ENCODE measurements at regions not wholly inside any gene's neighbourhood (a gene's known extent, or its start where the extent isn't known, plus 50 kb on each side); places are given as distances from the start of the nearest gene placed in this dataset.

DNA sequence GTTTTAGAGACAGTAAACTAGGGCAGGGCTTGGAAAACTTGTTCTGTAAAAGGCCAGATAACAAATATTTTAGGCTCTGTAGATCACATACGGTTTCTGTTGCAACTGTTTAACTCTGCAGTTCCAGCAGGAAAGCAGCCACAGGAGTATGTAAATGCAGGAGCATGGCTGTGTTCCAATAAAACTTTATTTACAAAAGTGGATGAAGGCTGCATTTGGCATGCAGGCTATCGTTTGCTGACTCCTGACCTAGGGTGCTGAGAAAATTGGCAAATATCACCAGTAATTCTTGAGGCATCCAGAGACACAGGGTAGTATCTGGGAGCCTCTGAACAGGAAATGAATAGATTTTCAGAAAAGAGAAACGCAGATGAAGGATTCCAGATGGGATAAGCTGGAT lies 274.0 kb downstream of the MAF start:
- Histone ChIP-seq H2AFZ (ENCODE audit: control insufficient read depth, low read length) (no peak overlapping the region), H3K4me2 (ENCODE audit: control insufficient read depth, extremely low read depth, insufficient read depth, low read depth, low read length) (no peak overlapping the region), H3K27ac (ENCODE audit: control insufficient read depth, insufficient read depth, low read length) (no peak overlapping the region), H3K9me1 (ENCODE audit: control insufficient read depth, extremely low read depth, insufficient read depth, low read length) (no peaks in the 10 kb centered on the region), H3K4me3 (ENCODE audit: control insufficient read depth in 2 of 3, extremely low read depth in 1 of 3, insufficient read depth in 2 of 3, low read depth in 1 of 3, low read length in 3 of 3) (no peak overlapping the region), H3K79me2 (ENCODE audit: control insufficient read depth, insufficient read depth, low read length) (no peaks in the 10 kb centered on the region), H3K9ac (ENCODE audit: control insufficient read depth, extremely low read depth, insufficient read depth, low read length) (no peak overlapping the region), H3K4me1 (ENCODE audit: control insufficient read depth, extremely low read depth, insufficient read depth, low read length) (no peaks in the 10 kb centered on the region), H3K36me3 (ENCODE audit: control insufficient read depth in 2 of 2, extremely low read depth in 1 of 2, insufficient read depth in 2 of 2, low read length in 2 of 2) (no peaks in the 10 kb centered on the region), H3K27me3 (ENCODE audit: control insufficient read depth, extremely low read depth, insufficient read depth, low read length) (peaks cover 12% of the 10 kb centered on the region), H3K9me3 (ENCODE audit: control insufficient read depth, low read depth, low read length) (no peaks in the 10 kb centered on the region), H4K20me1 (ENCODE audit: control insufficient read depth, extremely low read depth, insufficient read depth, low read length) (no peaks in the 10 kb centered on the region)
- FAIRE-seq = no peak
- TF ChIP-seq EZH2 (IDR thresholded peaks at IDR 0.05; ENCODE audit: low read length) (no peak), CTCF (optimal IDR thresholded peaks at IDR 0.05 in 1 of 3, IDR thresholded peaks at IDR 0.05 in 1 of 3, conservative IDR thresholded peaks at IDR 0.05 in 1 of 3; ENCODE audit: extremely low read depth in 1 of 3, insufficient read depth in 2 of 3, low read length in 3 of 3) (no peak)
- no peak for DNase-seq (ENCODE audit: low read depth, low spot score)
- dilution Hi-C loops (cut with MboI; ENCODE audit: extremely low pct_ligation_motif_present, low sequenced_read_pairs) = no loop called here

DNA sequence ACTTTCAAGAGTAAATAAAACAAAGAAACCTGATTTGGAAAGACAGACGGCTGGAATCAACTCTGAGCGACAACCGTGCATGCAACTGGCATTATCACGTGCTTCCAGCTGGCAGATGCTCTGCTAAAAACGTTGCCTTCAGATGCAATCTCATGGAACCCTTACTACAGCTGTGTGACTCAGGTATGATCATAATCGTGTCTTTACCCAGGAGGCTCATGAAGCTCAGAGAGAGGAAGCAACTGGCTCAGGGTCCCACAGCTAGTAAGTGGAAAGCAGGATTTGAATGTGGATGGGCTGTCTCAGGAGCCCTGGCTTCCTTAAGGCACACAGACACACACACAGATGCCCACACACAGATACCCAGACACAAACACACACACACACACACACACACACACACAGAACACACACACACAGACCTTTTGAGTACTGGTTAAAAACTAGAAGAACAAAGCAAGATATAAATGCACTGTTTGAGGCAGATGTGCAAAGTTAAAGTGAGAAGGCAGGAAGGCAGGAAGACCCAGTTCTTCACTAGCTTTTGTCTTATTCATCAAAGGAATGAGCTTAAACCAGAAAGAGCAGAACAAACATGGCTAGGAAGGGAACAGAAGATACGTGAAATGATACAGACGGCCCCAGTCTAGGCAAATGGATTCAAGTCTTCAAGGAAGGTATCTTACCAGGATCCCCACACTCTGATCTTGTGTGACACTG lies 275.2 kb downstream of the MAF start:
- no peak overlapping the region for H3K9ac ChIP-seq (ENCODE audit: control insufficient read depth, extremely low read depth, insufficient read depth, low read length)
- no peaks in the 10 kb centered on the region for H4K20me1 ChIP-seq (ENCODE audit: control insufficient read depth, extremely low read depth, insufficient read depth, low read length)
- no peaks in the 10 kb centered on the region for H3K4me1 ChIP-seq (ENCODE audit: control insufficient read depth, extremely low read depth, insufficient read depth, low read length)
- no peak overlapping the region for H3K27ac ChIP-seq (ENCODE audit: control insufficient read depth, insufficient read depth, low read length)
- no peaks in the 10 kb centered on the region for H3K36me3 ChIP-seq (ENCODE audit: control insufficient read depth in 2 of 2, extremely low read depth in 1 of 2, insufficient read depth in 2 of 2, low read length in 2 of 2)
- FAIRE-seq (no peak), DNase-seq (ENCODE audit: low read depth, low spot score) (no peak)
- no peak overlapping the region for H2AFZ ChIP-seq (ENCODE audit: control insufficient read depth, low read length)
- H3K9me1 ChIP-seq (ENCODE audit: control insufficient read depth, extremely low read depth, insufficient read depth, low read length) = no peaks in the 10 kb centered on the region
- no peak overlapping the region for H3K4me3 ChIP-seq (ENCODE audit: control insufficient read depth in 2 of 3, extremely low read depth in 1 of 3, insufficient read depth in 2 of 3, low read depth in 1 of 3, low read length in 3 of 3)
- peaks cover 12% of the 10 kb centered on the region for H3K27me3 ChIP-seq (ENCODE audit: control insufficient read depth, extremely low read depth, insufficient read depth, low read length)
- dilution Hi-C loops (cut with MboI; ENCODE audit: extremely low pct_ligation_motif_present, low sequenced_read_pairs) = no loop called here
- H3K79me2 ChIP-seq (ENCODE audit: control insufficient read depth, insufficient read depth, low read length) = no peaks in the 10 kb centered on the region
- TF ChIP-seq EZH2 (IDR thresholded peaks at IDR 0.05; ENCODE audit: low read length) = no peak
- TF ChIP-seq CTCF (optimal IDR thresholded peaks at IDR 0.05 in 1 of 3, IDR thresholded peaks at IDR 0.05 in 1 of 3, conservative IDR thresholded peaks at IDR 0.05 in 1 of 3; ENCODE audit: extremely low read depth in 1 of 3, insufficient read depth in 2 of 3, low read length in 3 of 3) = no peak
- no peaks in the 10 kb centered on the region for H3K9me3 ChIP-seq (ENCODE audit: control insufficient read depth, low read depth, low read length)
- H3K4me2 ChIP-seq (ENCODE audit: control insufficient read depth, extremely low read depth, insufficient read depth, low read depth, low read length) = no peak overlapping the region

Measured in keratinocyte (primary cell).